ENCODE measurements at regions not wholly inside any gene's neighbourhood (a gene's known extent, or its start where the extent isn't known, plus 50 kb on each side); places are given as distances from the start of the nearest gene placed in this dataset.

GRCh38 chr13:22103046-22104027, 432.5 kb downstream of the FGF9 start (continued):
- no peak for TF ChIP-seq ELK1 (IDR thresholded peaks at IDR 0.05; ENCODE audit: borderline replicate concordance, low read depth, low read length)
- no peak for TF ChIP-seq POLR2A (IDR thresholded peaks at IDR 0.05; ENCODE audit: low read depth, low read length)

- dilution Hi-C loops (cut with HindIII; ENCODE audit: low sequenced_read_pairs, unreplicated experiment) (no loop called here), intact Hi-C loops (cut with micrococcal nuclease) (no loop called here)
- no CpG with 5 or more reads among the region's 3 CpGs for WGBS, 2 experiments (ENCODE audit: extremely low coverage in 2 of 2, insufficient read length in 1 of 2)
- TF ChIP-seq CTCF (conservative IDR thresholded peaks at IDR 0.05; ENCODE audit: low read depth, low read length) (no peak), RCOR1 (IDR thresholded peaks at IDR 0.05; ENCODE audit: insufficient replicate concordance, low read length) (no peak), MXI1 (IDR thresholded peaks at IDR 0.05; ENCODE audit: borderline replicate concordance, low read depth, low read length) (no peak), RFX5 (IDR thresholded peaks at IDR 0.05; ENCODE audit: low read depth, low read length) (no peak), NFE2L2 (IDR thresholded peaks at IDR 0.05; ENCODE audit: low read depth, low read length) (no peak), ELK1 (IDR thresholded peaks at IDR 0.05; ENCODE audit: borderline replicate concordance, low read depth, low read length) (no peak), USF2 (IDR thresholded peaks at IDR 0.05; ENCODE audit: low read depth, low read length) (no peak), MAFK (IDR thresholded peaks at IDR 0.05; ENCODE audit: low read depth, low read length) (no peak), BHLHE40 (IDR thresholded peaks at IDR 0.05; ENCODE audit: low read depth, low read length) (no peak)
Measured at GRCh38 chr13:22106058-22106457, 435.2 kb downstream of the FGF9 start.

More at GRCh38 chr13:22106058-22106457, 435.2 kb downstream of the FGF9 start:
- Histone ChIP-seq H2BK5ac (ENCODE audit: low read depth, low read length, poor library complexity, severe bottlenecking) (no peak overlapping the region), H3K9me1 (ENCODE audit: insufficient read depth, low read length) (peaks cover 3% of the 10 kb centered on the region), H2BK15ac (ENCODE audit: low read depth, low read length) (no peak overlapping the region), H2BK120ac (ENCODE audit: low read depth, low read length) (0 out of 2 replicates have a peak overlapping the region, but pooled peaks have one; percentile 34), H3K4ac (ENCODE audit: low read depth, low read length) (no peak overlapping the region), H3K4me3 (ENCODE audit: insufficient read depth, low read depth, low read length) (no peak overlapping the region), H4K20me1 (ENCODE audit: insufficient read depth, low read length) (no peaks in the 10 kb centered on the region), H3K79me1 (ENCODE audit: low read depth in 1 of 2, low read length in 2 of 2) (no peaks in the 10 kb centered on the region), H2BK20ac (ENCODE audit: low read depth, low read length) (no peak overlapping the region), H4K5ac (ENCODE audit: low read depth, low read length) (no peak overlapping the region), H4K91ac (ENCODE audit: insufficient read depth, low read depth, low read length) (0 out of 2 replicates have a peak overlapping the region, but pooled peaks have one; percentile 11), H3K4me1 (ENCODE audit: control insufficient read depth, insufficient read depth, low read length) (peaks cover 20% of the 10 kb centered on the region), H3K56ac (ENCODE audit: extremely low read depth, insufficient read depth, low read length) (no peak overlapping the region), H4K8ac (ENCODE audit: low read depth in 2 of 2, low read length in 2 of 2) (no peak overlapping the region), H2AK9ac (replicated peaks; ENCODE audit: low read depth, low read length, poor library complexity) (no peak overlapping the region), H3K14ac (replicated peaks; ENCODE audit: low read depth, low read length) (no peak overlapping the region), H3K9ac (ENCODE audit: low read depth, low read length) (no peak overlapping the region), H3K23ac (ENCODE audit: low read depth, low read length) (no peak overlapping the region), H3K18ac (ENCODE audit: low read depth, low read length) (no peak overlapping the region), H3K4me2 (ENCODE audit: low read depth, low read length) (no peak overlapping the region), H3K9me3 (ENCODE audit: control insufficient read depth, insufficient read depth, low read length) (no peaks in the 10 kb centered on the region), H3K36me3 (ENCODE audit: control insufficient read depth, insufficient read depth, low read length) (no peaks in the 10 kb centered on the region), H2AFZ (replicated peaks; ENCODE audit: low read length, poor library complexity) (no peak overlapping the region), H3K27me3 (ENCODE audit: control insufficient read depth, insufficient read depth, low read length) (no peaks in the 10 kb centered on the region; the same call in 1 of the 2 replicates), H2AK5ac (ENCODE audit: low read depth, low read length) (peak overlapping the region; percentile 3; the same call in 1 of the 2 replicates), H3K27ac (ENCODE audit: insufficient read depth, low read length) (no peak overlapping the region)
- ChIA-PET POLR2A (ENCODE audit: unreplicated experiment) (no interaction called here), CTCF (no interaction called here)
- no TSS peak for BruUV-seq (replicated peaks)
- ATAC-seq (ENCODE audit: low read depth) (no peak), DNase-seq (no peak)
- in situ Hi-C loops (cut with MboI; ENCODE audit: low sequenced_read_pairs), result no loop called here
